MM.1S (cell line): ENCODE measurements at regions not wholly inside any gene's neighbourhood (a gene's known extent, or its start where the extent isn't known, plus 50 kb on each side); places are given as distances from the start of the nearest gene placed in this dataset.

ENCODE experiments used
- DNase-seq: peaks from one replicate; pipeline ENCODE4 v3.0.0-alpha.2; 2015
- H2AFZ ChIP-seq: fragments of 300-600 bp; sonication (generic); 2 replicates; pipeline ENCODE4 v1.6.0; 2016; ENCODE audit warnings: antibody characterized with exemption, low read length
- H3F3A ChIP-seq: fragments of 300-600 bp; sonication (generic); 2 replicates; pipeline ENCODE4 v1.6.1; 2016; ENCODE audit warnings: mild to moderate bottlenecking, antibody characterized with exemption, low read length, moderate library complexity, mixed read lengths; ENCODE audit not compliant: insufficient read depth
- H3K27ac ChIP-seq: fragments of 300-600 bp; sonication (generic); 2 replicates; pipeline ENCODE4 v1.5.1; 2016; ENCODE audit warnings: mild to moderate bottlenecking, low read length
- H3K27me3 ChIP-seq: fragments of 300-600 bp; sonication (generic); replicated peaks from 2 replicates; pipeline ENCODE4 v1.6.0; 2016; ENCODE audit warnings: low read length; ENCODE audit not compliant: insufficient read depth
- H3K36me3 ChIP-seq: fragments of 300-600 bp; sonication (generic); replicated peaks from 2 replicates; pipeline ENCODE4 v1.6.1; 2016; ENCODE audit warnings: mild to moderate bottlenecking, low read length, mixed read lengths; ENCODE audit not compliant: insufficient read depth
- H3K4me1 ChIP-seq: fragments of 300-600 bp; sonication (generic); 2 replicates; pipeline ENCODE4 v1.6.1; 2016; ENCODE audit warnings: low read length, mixed read lengths
- H3K4me2 ChIP-seq: fragments of 300-600 bp; sonication (generic); 2 replicates; pipeline ENCODE4 v1.6.0; 2016; ENCODE audit warnings: low read depth, low read length
- H3K4me3 ChIP-seq: fragments of 300-600 bp; sonication (generic); 2 replicates; pipeline ENCODE4 v1.5.1; 2016; ENCODE audit warnings: low read length, mixed read lengths
- H3K79me2 ChIP-seq: fragments of 300-600 bp; sonication (generic); 2 replicates; pipeline ENCODE4 v1.6.1; 2016; ENCODE audit warnings: mixed run types, low read length, mixed read lengths
- H3K9ac ChIP-seq: fragments of 300-600 bp; sonication (generic); 2 replicates; pipeline ENCODE4 v1.6.1; 2016; ENCODE audit warnings: low read length, mixed read lengths
- H3K9me2 ChIP-seq: fragments of 300-600 bp; sonication (generic); replicated peaks from 2 replicates; pipeline ENCODE4 v1.6.1; 2016; ENCODE audit warnings: mild to moderate bottlenecking, low read length, mixed read lengths; ENCODE audit not compliant: insufficient read depth
- H3K9me3 ChIP-seq: fragments of 300-600 bp; sonication (generic); replicated peaks from 2 replicates; pipeline ENCODE4 v1.6.1; 2016; ENCODE audit warnings: mild to moderate bottlenecking, low read length, mixed read lengths; ENCODE audit not compliant: insufficient read depth
- H4K20me1 ChIP-seq: fragments of 300-600 bp; sonication (generic); 2 replicates; pipeline ENCODE4 v1.6.1; 2016; ENCODE audit warnings: mild to moderate bottlenecking, low read length, moderate library complexity, mixed read lengths; ENCODE audit not compliant: insufficient read depth
- EZH2 ChIP-seq: fragments of 300-600 bp; sonication (generic); optimal IDR thresholded peaks from 2 replicates; pipeline ENCODE3; 2017; ENCODE audit warnings: low read depth, mild to moderate bottlenecking, antibody characterized with exemption, low read length, mixed read lengths
- EZH2phosphoT487 ChIP-seq: fragments of 300-600 bp; sonication (generic); IDR thresholded peaks from 2 replicates; pipeline ENCODE4 v1.6.1; 2018; ENCODE audit warnings: antibody characterized with exemption, low read length
- TF ChIP-seq, protein P1 (sequence below): fragments of 300-600 bp; sonication (generic); IDR thresholded peaks from 2 replicates; pipeline ENCODE4 v1.5.1; 2016; ENCODE audit warnings: antibody characterized with exemption, low read length, mixed read lengths

DNA sequence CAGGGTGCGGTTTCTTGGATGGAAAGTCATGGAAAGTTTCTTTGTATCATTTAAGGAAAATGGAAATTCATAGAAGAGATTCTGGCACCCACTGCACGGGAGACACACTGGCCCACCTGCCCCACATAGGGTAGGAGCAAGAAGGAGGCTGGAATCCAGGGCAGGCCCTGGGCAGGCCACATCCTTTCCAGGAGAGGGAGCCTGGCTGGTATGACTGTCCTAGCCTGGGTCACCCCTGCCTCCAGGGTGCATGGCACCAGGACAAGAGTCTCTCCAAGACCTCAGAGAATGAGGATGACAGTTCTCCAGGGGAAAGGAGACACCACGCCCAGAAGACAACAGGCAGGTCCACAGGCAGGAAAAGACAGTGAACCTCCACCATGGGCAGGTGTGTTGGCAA lies 297.2 kb downstream of the TCERG1L start:
- H4K20me1 ChIP-seq: no peaks in the 10 kb centered on the region
- H2AFZ ChIP-seq: no peak overlapping the region
- H3K4me3 ChIP-seq: no peak overlapping the region
- no peaks in the 10 kb centered on the region for H3F3A ChIP-seq
- no peaks in the 10 kb centered on the region for H3K79me2 ChIP-seq
- H3K4me1 ChIP-seq: no peaks in the 10 kb centered on the region
- H3K27me3 ChIP-seq: no peaks in the 10 kb centered on the region
- no peak overlapping the region for H3K27ac ChIP-seq
- H3K9me2 ChIP-seq: no peaks in the 10 kb centered on the region
- no peaks in the 10 kb centered on the region for H3K9me3 ChIP-seq
- H3K36me3 ChIP-seq: no peaks in the 10 kb centered on the region
- H3K9ac ChIP-seq: no peak overlapping the region
- no peak overlapping the region for H3K4me2 ChIP-seq
- DNase-seq: no peak
- TF ChIP-seq, protein P1, sequence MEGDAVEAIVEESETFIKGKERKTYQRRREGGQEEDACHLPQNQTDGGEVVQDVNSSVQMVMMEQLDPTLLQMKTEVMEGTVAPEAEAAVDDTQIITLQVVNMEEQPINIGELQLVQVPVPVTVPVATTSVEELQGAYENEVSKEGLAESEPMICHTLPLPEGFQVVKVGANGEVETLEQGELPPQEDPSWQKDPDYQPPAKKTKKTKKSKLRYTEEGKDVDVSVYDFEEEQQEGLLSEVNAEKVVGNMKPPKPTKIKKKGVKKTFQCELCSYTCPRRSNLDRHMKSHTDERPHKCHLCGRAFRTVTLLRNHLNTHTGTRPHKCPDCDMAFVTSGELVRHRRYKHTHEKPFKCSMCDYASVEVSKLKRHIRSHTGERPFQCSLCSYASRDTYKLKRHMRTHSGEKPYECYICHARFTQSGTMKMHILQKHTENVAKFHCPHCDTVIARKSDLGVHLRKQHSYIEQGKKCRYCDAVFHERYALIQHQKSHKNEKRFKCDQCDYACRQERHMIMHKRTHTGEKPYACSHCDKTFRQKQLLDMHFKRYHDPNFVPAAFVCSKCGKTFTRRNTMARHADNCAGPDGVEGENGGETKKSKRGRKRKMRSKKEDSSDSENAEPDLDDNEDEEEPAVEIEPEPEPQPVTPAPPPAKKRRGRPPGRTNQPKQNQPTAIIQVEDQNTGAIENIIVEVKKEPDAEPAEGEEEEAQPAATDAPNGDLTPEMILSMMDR: no peak
- no peak for TF ChIP-seq EZH2phosphoT487

DNA sequence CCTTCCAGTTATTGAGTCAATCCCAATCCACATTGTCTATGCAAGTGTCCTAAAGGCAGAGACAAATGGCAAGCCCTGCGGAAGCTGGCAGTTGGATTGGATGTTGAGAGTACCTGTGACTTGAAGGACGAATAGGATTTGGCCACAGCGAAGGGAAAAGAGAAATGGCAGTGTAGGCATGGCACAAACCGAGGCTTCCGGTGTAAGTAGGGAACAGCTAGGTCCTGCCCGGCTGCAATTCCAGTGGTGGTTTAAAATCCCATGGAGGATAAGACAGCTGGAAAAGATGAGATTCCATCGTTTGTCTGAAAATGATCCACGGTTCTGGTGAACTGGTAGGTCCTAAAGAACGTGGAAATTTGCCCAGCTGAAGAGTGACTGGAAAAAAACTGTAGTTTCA lies 296.2 kb downstream of the TCERG1L start:
- Histone ChIP-seq H3F3A (no peaks in the 10 kb centered on the region), H3K4me2 (no peak overlapping the region), H3K9me3 (no peaks in the 10 kb centered on the region), H3K9me2 (no peaks in the 10 kb centered on the region), H3K36me3 (no peaks in the 10 kb centered on the region), H3K4me1 (no peaks in the 10 kb centered on the region), H3K79me2 (no peaks in the 10 kb centered on the region), H3K9ac (no peak overlapping the region), H3K4me3 (no peak overlapping the region), H3K27me3 (no peaks in the 10 kb centered on the region), H3K27ac (no peak overlapping the region), H4K20me1 (no peaks in the 10 kb centered on the region), H2AFZ (no peak overlapping the region)
- no peak for DNase-seq
- TF ChIP-seq EZH2phosphoT487: no peak
- TF ChIP-seq EZH2: no peak
- TF ChIP-seq, protein P1: no peak

DNA sequence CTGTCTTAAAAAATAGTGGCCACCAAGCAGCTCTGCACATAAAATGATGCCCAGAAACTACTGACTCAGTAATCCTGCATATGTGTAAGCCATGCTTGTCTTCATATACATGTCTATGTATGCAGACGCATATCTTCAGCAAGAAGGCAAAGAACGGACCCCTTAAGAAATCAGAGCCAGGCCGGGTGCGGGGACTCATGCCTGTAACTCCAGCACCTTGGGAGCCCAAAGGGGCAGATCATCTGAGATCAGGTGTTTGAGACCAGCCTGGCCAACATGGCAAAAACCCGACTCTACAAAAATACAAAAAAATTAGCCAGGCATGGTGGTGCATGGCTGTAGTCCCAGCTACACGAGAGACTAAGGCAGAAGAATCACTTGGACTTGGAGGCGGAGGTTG lies 295.0 kb downstream of the TCERG1L start:
- H4K20me1 ChIP-seq: no peaks in the 10 kb centered on the region
- H3K9me3 ChIP-seq: no peaks in the 10 kb centered on the region
- H3K4me1 ChIP-seq: no peaks in the 10 kb centered on the region
- H3K4me3 ChIP-seq: no peak overlapping the region
- H2AFZ ChIP-seq: no peak overlapping the region
- H3F3A ChIP-seq: no peaks in the 10 kb centered on the region
- DNase-seq: no peak
- no peak overlapping the region for H3K27ac ChIP-seq
- no peak overlapping the region for H3K4me2 ChIP-seq
- no peaks in the 10 kb centered on the region for H3K79me2 ChIP-seq
- no peaks in the 10 kb centered on the region for H3K27me3 ChIP-seq
- H3K9me2 ChIP-seq: no peaks in the 10 kb centered on the region
- no peaks in the 10 kb centered on the region for H3K36me3 ChIP-seq
- TF ChIP-seq, protein P1: no peak
- TF ChIP-seq EZH2phosphoT487 (no peak), EZH2 (no peak)
- no peak overlapping the region for H3K9ac ChIP-seq
